Neural progenitor cell (in vitro differentiated cells): ENCODE measurements at regions not wholly inside any gene's neighbourhood (a gene's known extent, or its start where the extent isn't known, plus 50 kb on each side); places are given as distances from the start of the nearest gene placed in this dataset.

Experiments
- DNase-seq: peaks from one replicate; pipeline ENCODE4 v3.0.0-alpha.2; 2016; ENCODE audit warnings: low spot score
- H2AFZ ChIP-seq: fragments of 200-600 bp; sonication (generic); replicated peaks from 2 replicates; pipeline ENCODE4 v1.6.1; 2016; ENCODE audit warnings: antibody characterized with exemption
- H3F3A ChIP-seq: fragments of 200-600 bp; sonication (generic); 2 replicates; pipeline ENCODE4 v1.6.1; 2016; ENCODE audit warnings: antibody characterized with exemption, low read depth
- H3K27ac ChIP-seq: fragments of 200-600 bp; sonication (generic); 2 replicates; pipeline ENCODE4 v1.5.1; 2016; ENCODE audit warnings: mild to moderate bottlenecking
- H3K27me3 ChIP-seq: fragments of 200-600 bp; sonication (generic); 2 replicates; pipeline ENCODE4 v1.6.1; 2016; ENCODE audit warnings: mild to moderate bottlenecking, moderate library complexity
- H3K36me3 ChIP-seq: fragments of 200-600 bp; sonication (generic); 2 replicates; pipeline ENCODE4 v1.5.1; 2016
- H3K4me1 ChIP-seq: fragments of 200-600 bp; sonication (generic); 2 replicates; pipeline ENCODE4 v1.6.1; 2016; ENCODE audit warnings: mixed run types
- H3K4me2 ChIP-seq: fragments of 200-600 bp; sonication (generic); 2 replicates; pipeline ENCODE4 v1.6.1; 2016
- H3K4me3 ChIP-seq: fragments of 200-600 bp; sonication (generic); 2 replicates; pipeline ENCODE4 v1.5.1; 2016
- H3K79me2 ChIP-seq: fragments of 200-600 bp; sonication (generic); 2 replicates; pipeline ENCODE4 v1.6.1; 2016; ENCODE audit warnings: low read depth
- H3K9ac ChIP-seq: fragments of 200-600 bp; sonication (generic); 2 replicates; pipeline ENCODE4 v1.6.1; 2016
- H3K9me3 ChIP-seq: fragments of 200-600 bp; sonication (generic); 2 replicates; pipeline ENCODE4 v1.5.1; 2016; ENCODE audit warnings: low read depth
- H4K20me1 ChIP-seq: fragments of 200-600 bp; sonication (generic); 2 replicates; pipeline ENCODE4 v1.6.1; 2016; ENCODE audit warnings: low read depth
- H3K27ac Mint-ChIP-seq: 3 replicates; pipeline ENCODE4 v1.8.0; 2021; ENCODE audit warnings: mixed read lengths
- H3K27me3 Mint-ChIP-seq: 2 replicates; pipeline ENCODE4 v1.8.0; 2022; ENCODE audit warnings: low read depth, mild to moderate bottlenecking, inconsistent platforms, moderate library complexity, mixed read lengths; ENCODE audit not compliant: insufficient read depth
- H3K36me3 Mint-ChIP-seq: 3 replicates; pipeline ENCODE4 v1.8.0; 2021; ENCODE audit warnings: mixed read lengths
- H3K4me1 Mint-ChIP-seq: 3 replicates; pipeline ENCODE4 v1.8.0; 2021; ENCODE audit warnings: mixed read lengths
- H3K4me3 Mint-ChIP-seq: 3 replicates; pipeline ENCODE4 v1.8.0; 2021; ENCODE audit warnings: mild to moderate bottlenecking, moderate library complexity, mixed read lengths
- H3K9me3 Mint-ChIP-seq: 3 replicates; pipeline ENCODE4 v1.8.0; 2020; ENCODE audit warnings: mixed read lengths
- EZH2 ChIP-seq: fragments of 200-600 bp; sonication (generic); IDR thresholded peaks from 2 replicates; pipeline ENCODE4 v1.6.1; 2017; ENCODE audit warnings: antibody characterized with exemption, mild to moderate bottlenecking, moderate library complexity
- EZH2phosphoT487 ChIP-seq: fragments of 200-600 bp; sonication (generic); IDR thresholded peaks from 2 replicates; pipeline ENCODE4 v1.6.1; 2017; ENCODE audit warnings: antibody characterized with exemption
- TF ChIP-seq, protein P1 (sequence below): fragments of 200-600 bp; sonication (generic); IDR thresholded peaks from 2 replicates; pipeline ENCODE4 v1.5.1; 2017; ENCODE audit warnings: antibody characterized with exemption, mild to moderate bottlenecking

DNA sequence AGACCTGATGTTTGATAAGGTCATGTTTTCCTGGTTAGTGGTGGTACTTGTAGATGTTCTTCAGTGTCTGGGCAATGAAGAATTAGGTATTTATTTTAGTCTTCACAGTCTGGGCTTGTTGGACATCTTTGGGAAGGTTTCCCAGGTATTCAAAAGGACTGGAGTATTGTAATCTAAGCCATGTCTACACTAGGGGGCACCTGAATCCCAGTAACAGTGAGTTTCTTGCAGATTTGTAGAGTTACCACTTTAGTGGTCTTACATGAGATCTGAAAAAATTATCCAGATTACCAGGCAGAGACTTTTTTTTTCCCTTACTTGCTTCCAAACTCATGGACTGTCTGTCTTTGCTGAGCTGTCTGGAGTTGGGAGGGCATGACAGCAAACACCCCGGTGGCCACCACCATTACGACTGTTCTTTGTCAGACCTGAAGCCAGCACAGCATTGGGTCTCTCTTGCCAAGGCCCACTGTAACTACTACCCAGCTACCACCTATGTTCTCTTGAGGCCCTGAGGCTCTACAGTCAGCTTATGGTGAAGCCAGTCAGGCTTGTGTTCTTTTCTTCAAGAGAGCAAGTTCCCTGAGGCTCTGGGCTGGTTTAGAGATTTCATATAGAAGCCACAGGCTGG is 820.7 kb upstream of the FBXO33 start:
- no peaks in the 10 kb centered on the region for H4K20me1 ChIP-seq
- H3K4me3 ChIP-seq, result no peak overlapping the region
- H3K27ac ChIP-seq, result no peak overlapping the region
- Mint-ChIP-seq H3K36me3 (no peaks in the 10 kb centered on the region), H3K9me3 (no peaks in the 10 kb centered on the region), H3K4me3 (no peak overlapping the region), H3K27me3 (no peaks in the 10 kb centered on the region), H3K27ac (no peak overlapping the region), H3K4me1 (no peaks in the 10 kb centered on the region)
- H3K9me3 ChIP-seq, result no peaks in the 10 kb centered on the region
- H3F3A ChIP-seq, result no peaks in the 10 kb centered on the region
- no peaks in the 10 kb centered on the region for H3K27me3 ChIP-seq
- H2AFZ ChIP-seq, result no peak overlapping the region
- DNase-seq, result peak; percentile 14
- no peak overlapping the region for H3K4me2 ChIP-seq
- H3K9ac ChIP-seq, result no peak overlapping the region
- no peaks in the 10 kb centered on the region for H3K36me3 ChIP-seq
- H3K79me2 ChIP-seq, result no peaks in the 10 kb centered on the region
- H3K4me1 ChIP-seq, result no peaks in the 10 kb centered on the region
- TF ChIP-seq, protein P1, sequence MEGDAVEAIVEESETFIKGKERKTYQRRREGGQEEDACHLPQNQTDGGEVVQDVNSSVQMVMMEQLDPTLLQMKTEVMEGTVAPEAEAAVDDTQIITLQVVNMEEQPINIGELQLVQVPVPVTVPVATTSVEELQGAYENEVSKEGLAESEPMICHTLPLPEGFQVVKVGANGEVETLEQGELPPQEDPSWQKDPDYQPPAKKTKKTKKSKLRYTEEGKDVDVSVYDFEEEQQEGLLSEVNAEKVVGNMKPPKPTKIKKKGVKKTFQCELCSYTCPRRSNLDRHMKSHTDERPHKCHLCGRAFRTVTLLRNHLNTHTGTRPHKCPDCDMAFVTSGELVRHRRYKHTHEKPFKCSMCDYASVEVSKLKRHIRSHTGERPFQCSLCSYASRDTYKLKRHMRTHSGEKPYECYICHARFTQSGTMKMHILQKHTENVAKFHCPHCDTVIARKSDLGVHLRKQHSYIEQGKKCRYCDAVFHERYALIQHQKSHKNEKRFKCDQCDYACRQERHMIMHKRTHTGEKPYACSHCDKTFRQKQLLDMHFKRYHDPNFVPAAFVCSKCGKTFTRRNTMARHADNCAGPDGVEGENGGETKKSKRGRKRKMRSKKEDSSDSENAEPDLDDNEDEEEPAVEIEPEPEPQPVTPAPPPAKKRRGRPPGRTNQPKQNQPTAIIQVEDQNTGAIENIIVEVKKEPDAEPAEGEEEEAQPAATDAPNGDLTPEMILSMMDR, result peak; percentile 47
- TF ChIP-seq EZH2phosphoT487, result no peak

DNA sequence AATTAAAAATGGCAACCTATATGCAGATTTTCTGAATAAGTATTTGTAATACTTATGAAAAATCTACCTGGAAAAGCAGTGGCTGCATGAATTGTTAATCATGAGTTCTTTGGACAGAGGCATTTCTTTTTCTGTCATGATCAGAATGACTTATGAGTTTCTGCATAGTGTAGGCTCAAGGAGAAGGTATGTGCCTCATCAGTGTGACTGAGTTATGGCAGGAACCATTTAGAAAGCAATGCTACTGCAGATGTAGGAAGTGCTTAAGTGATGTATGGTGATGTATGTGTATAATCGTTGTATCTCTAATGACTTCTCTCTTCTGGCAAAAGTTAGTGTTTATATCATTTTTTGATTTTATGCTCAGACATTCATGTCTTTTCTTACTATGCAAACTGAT is 816.4 kb upstream of the FBXO33 start:
- no peaks in the 10 kb centered on the region for H3K9me3 Mint-ChIP-seq
- no peaks in the 10 kb centered on the region for H3K79me2 ChIP-seq
- H3K4me1 Mint-ChIP-seq, result no peaks in the 10 kb centered on the region
- H3K4me3 ChIP-seq, result no peak overlapping the region
- no peak overlapping the region for H3K27ac ChIP-seq
- H3F3A ChIP-seq, result no peaks in the 10 kb centered on the region
- no peaks in the 10 kb centered on the region for H3K27me3 Mint-ChIP-seq
- H3K36me3 ChIP-seq, result no peaks in the 10 kb centered on the region
- H3K4me1 ChIP-seq, result no peaks in the 10 kb centered on the region
- no peak overlapping the region for H2AFZ ChIP-seq
- no peak overlapping the region for H3K27ac Mint-ChIP-seq
- TF ChIP-seq EZH2phosphoT487, result no peak
- no peak for TF ChIP-seq EZH2
- TF ChIP-seq, protein P1, result no peak
- no peak for DNase-seq
- no peaks in the 10 kb centered on the region for H3K36me3 Mint-ChIP-seq
- no peaks in the 10 kb centered on the region for H3K9me3 ChIP-seq
- H3K4me2 ChIP-seq, result no peak overlapping the region
- no peaks in the 10 kb centered on the region for H3K27me3 ChIP-seq
- no peak overlapping the region for H3K9ac ChIP-seq
- H4K20me1 ChIP-seq, result no peaks in the 10 kb centered on the region
- H3K4me3 Mint-ChIP-seq, result no peak overlapping the region

DNA sequence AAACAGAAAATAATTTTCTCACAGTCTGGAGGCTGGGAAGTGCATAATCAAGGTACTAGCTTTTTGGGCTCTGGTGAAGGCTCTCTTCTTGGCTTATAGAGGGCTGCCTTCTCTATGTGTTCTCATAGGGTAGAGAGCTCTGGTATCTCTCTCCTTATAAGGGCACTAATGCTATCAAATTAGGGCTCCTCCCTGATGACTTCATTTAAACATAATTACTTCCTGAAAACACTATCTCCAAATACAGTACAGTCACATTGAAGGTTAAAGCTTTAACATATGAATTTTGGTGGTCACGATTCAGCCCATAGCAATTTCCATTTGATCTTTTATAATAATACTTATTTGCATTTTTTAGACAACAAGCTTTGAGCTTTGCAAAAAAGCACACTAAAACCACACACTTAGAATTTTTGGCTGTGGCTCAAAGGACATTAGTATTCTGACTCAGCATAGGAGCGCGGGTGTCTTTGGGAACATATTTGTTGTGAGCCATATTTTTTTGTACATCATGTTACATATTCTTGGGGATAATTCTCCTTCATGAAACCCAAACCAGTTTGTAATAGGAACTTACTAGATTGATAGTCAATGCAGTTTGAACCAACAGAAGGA is 808.1 kb upstream of the FBXO33 start:
- Histone ChIP-seq H3K79me2 (no peaks in the 10 kb centered on the region), H4K20me1 (no peaks in the 10 kb centered on the region), H3K27me3 (no peaks in the 10 kb centered on the region), H3F3A (no peaks in the 10 kb centered on the region), H3K4me2 (no peak overlapping the region), H3K27ac (no peak overlapping the region), H3K9me3 (no peaks in the 10 kb centered on the region), H3K9ac (no peak overlapping the region), H3K4me1 (no peaks in the 10 kb centered on the region), H2AFZ (no peak overlapping the region), H3K36me3 (no peaks in the 10 kb centered on the region), H3K4me3 (no peak overlapping the region)
- Mint-ChIP-seq H3K36me3 (no peaks in the 10 kb centered on the region), H3K27ac (no peak overlapping the region), H3K27me3 (no peaks in the 10 kb centered on the region), H3K9me3 (peaks cover 2% of the 10 kb centered on the region), H3K4me3 (no peak overlapping the region), H3K4me1 (no peaks in the 10 kb centered on the region)
- no peak for DNase-seq
- TF ChIP-seq EZH2 (no peak), EZH2phosphoT487 (no peak)
- TF ChIP-seq, protein P1, result no peak
